Spinal cord (tissue), 9 donors: ENCODE measurements at regions not wholly inside any gene's neighbourhood (a gene's known extent, or its start where the extent isn't known, plus 50 kb on each side); places are given as distances from the start of the nearest gene placed in this dataset.

Source experiments
- DNase-seq, 6 donors: peaks; one replicate each; pipeline versions ENCODE4 v3.0.0 to v3.0.0-alpha.2; 2013 to 2015; ENCODE audit warnings: low spot score in 6 of 6, low read depth in 4 of 6
- H3K27ac ChIP-seq: one replicate; pipeline ENCODE4 v1.5.1; 2013; ENCODE audit warnings: low read depth, low read length, control low read depth
- H3K27me3 ChIP-seq: one replicate; pipeline ENCODE4 v1.6.1; 2013; ENCODE audit warnings: low read length; ENCODE audit not compliant: control insufficient read depth, insufficient read depth
- H3K36me3 ChIP-seq: one replicate; pipeline ENCODE4 v1.6.1; 2013; ENCODE audit warnings: low read length; ENCODE audit not compliant: control insufficient read depth, insufficient read depth
- H3K4me1 ChIP-seq: one replicate; pipeline ENCODE4 v1.6.1; 2013; ENCODE audit warnings: low read length; ENCODE audit not compliant: control insufficient read depth, insufficient read depth
- H3K4me3 ChIP-seq: one replicate; pipeline ENCODE4 v1.5.1; 2013; ENCODE audit warnings: low read depth, low read length, control low read depth
- H3K9me3 ChIP-seq: one replicate; pipeline ENCODE4 v1.6.1; 2013; ENCODE audit warnings: low read length; ENCODE audit not compliant: control insufficient read depth, insufficient read depth
- WGBS: methylation state at CpG from one replicate; pipeline ENCODE4 v1.1.5; 2013; ENCODE audit warnings: missing lambda C conversion rate; ENCODE audit not compliant: insufficient coverage; 5-methylcytosine and 5-hydroxymethylcytosine counted together
- donor health status: healthy.

GRCh38 chr4:124183926-124184325 is 528.6 kb downstream of the ANKRD50 start:
- no peaks in the 10 kb centered on the region for H3K4me1 ChIP-seq

DNA sequence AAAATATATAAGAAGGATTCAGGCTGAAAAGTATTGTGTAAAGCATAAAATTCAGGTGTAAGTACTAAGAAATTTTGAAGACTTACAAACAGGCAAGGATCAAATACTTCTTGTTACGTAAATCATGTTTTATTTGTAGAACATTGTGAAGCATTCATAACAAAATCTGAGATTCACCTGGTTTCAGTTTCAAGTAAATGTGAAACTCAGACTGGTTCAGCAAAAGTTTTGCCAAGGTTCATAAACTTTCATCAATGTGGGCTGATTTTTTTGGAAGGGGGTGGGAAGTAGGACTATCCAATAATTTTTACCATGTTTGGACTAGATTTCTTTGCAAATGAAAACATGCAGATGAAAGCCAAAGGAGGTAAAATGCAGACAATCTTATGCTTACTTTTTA is 527.7 kb downstream of the ANKRD50 start:
- Histone ChIP-seq H3K27me3 (no peaks in the 10 kb centered on the region), H3K4me3 (no peak overlapping the region), H3K9me3 (no peaks in the 10 kb centered on the region), H3K27ac (no peak overlapping the region), H3K36me3 (no peaks in the 10 kb centered on the region), H3K4me1 (no peaks in the 10 kb centered on the region)
- no peak for DNase-seq
- 100% methylated on average over 1 of the region's 1 CpG for WGBS

More at GRCh38 chr4:124183926-124184325, 528.6 kb downstream of the ANKRD50 start:
- Histone ChIP-seq H3K27me3 (no peaks in the 10 kb centered on the region), H3K9me3 (no peaks in the 10 kb centered on the region), H3K27ac (no peak overlapping the region), H3K36me3 (no peaks in the 10 kb centered on the region), H3K4me3 (no peak overlapping the region)
- no peak for DNase-seq

- H3K27me3 ChIP-seq = no peaks in the 10 kb centered on the region
- H3K9me3 ChIP-seq = peaks cover 4% of the 10 kb centered on the region
- no peak overlapping the region for H3K27ac ChIP-seq
- H3K36me3 ChIP-seq = no peaks in the 10 kb centered on the region
- H3K4me1 ChIP-seq = no peaks in the 10 kb centered on the region
- no peak for DNase-seq
- WGBS = no CpG with 5 or more reads among the region's 2 CpGs
- no peak overlapping the region for H3K4me3 ChIP-seq
Measured at GRCh38 chr4:124188595-124188994, 523.9 kb downstream of the ANKRD50 start.

GRCh38 chr4:124189545-124189944 is 523.0 kb downstream of the ANKRD50 start:
- Histone ChIP-seq H3K27me3 (no peaks in the 10 kb centered on the region), H3K36me3 (no peaks in the 10 kb centered on the region), H3K4me1 (no peaks in the 10 kb centered on the region), H3K9me3 (peaks cover 4% of the 10 kb centered on the region), H3K4me3 (no peak overlapping the region), H3K27ac (no peak overlapping the region)
- WGBS = no CpG with 5 or more reads among the region's 1 CpG
- DNase-seq = no peak

- H3K4me1 ChIP-seq = no peaks in the 10 kb centered on the region
- no CpG with 5 or more reads among the region's 1 CpG for WGBS
- no peak for DNase-seq
- H3K27me3 ChIP-seq = no peaks in the 10 kb centered on the region
- H3K27ac ChIP-seq = no peak overlapping the region
- H3K9me3 ChIP-seq = peaks cover 4% of the 10 kb centered on the region
- H3K4me3 ChIP-seq = no peak overlapping the region
- no peaks in the 10 kb centered on the region for H3K36me3 ChIP-seq
Measured at GRCh38 chr4:124191329-124191728, 521.2 kb downstream of the ANKRD50 start.

DNA sequence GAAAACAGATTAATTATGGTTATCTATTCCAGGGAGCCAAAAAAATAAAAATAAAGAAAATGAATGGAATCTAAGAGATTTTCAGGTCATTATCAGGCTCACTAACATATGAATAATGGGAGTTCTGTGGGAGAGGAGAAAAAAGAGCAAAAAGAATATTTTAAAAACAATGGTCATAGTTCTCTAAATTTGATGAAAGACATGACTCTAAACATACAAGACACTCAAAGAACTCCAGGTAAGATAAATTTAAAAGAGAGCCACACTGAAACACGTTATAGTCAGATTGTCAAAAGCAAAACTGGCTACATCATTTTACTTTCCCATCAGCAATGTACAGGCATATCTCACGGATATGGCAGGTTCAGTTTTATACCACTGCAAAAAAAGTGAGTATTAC is 520.0 kb downstream of the ANKRD50 start:
- Histone ChIP-seq H3K36me3 (no peaks in the 10 kb centered on the region), H3K9me3 (peaks cover 4% of the 10 kb centered on the region), H3K27me3 (no peaks in the 10 kb centered on the region), H3K4me3 (no peak overlapping the region), H3K27ac (no peak overlapping the region), H3K4me1 (no peaks in the 10 kb centered on the region)
- WGBS = no CpG with 5 or more reads among the region's 2 CpGs
- DNase-seq = no peak

DNA sequence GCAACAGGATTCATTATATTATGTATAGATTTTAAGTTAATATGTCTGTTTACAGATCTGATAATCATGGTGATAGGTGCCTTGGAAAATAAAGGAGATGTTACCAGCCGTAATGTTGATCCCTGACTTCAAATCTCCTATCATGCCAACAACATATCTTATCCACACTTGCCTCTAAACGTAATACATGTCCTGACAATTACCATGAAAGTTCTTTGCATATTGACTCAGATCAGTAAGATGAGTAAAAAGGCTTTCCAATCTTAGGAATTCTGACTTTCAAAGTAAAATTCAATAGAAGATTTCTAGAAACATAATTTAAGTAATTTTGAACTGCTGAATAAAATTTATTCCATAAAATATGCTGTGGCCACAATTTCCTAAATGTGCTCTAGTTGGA is 513.3 kb downstream of the ANKRD50 start:
- no peak overlapping the region for H3K27ac ChIP-seq
- no peaks in the 10 kb centered on the region for H3K4me1 ChIP-seq
- H3K4me3 ChIP-seq = no peak overlapping the region
- no peak for DNase-seq
- no CpG with 5 or more reads among the region's 2 CpGs for WGBS
- no peaks in the 10 kb centered on the region for H3K27me3 ChIP-seq
- no peaks in the 10 kb centered on the region for H3K9me3 ChIP-seq
- H3K36me3 ChIP-seq = no peaks in the 10 kb centered on the region

DNA sequence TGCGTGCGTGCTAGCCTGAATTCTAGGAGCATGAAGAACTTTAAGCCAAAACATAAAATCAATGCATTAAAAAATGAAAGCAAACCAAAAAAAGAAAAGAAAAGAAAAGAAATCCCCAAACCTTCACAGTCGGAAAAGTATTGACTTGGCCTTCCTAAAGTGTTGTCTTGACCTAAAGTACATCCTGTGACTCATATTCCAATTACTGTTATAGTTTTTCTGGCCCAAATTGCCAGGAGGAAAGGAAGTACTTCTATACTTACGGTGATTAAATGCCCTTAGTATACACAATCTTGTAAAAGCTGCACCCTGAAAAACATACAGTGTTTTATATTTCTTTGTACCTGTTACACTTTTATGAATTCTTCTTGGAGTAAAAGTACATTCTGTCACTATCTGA is 512.8 kb downstream of the ANKRD50 start:
- no peaks in the 10 kb centered on the region for H3K4me1 ChIP-seq
- H3K4me3 ChIP-seq = no peak overlapping the region
- no CpG with 5 or more reads among the region's 4 CpGs for WGBS
- no peak for DNase-seq
- no peak overlapping the region for H3K27ac ChIP-seq
- H3K9me3 ChIP-seq = no peaks in the 10 kb centered on the region
- H3K36me3 ChIP-seq = no peaks in the 10 kb centered on the region
- H3K27me3 ChIP-seq = no peaks in the 10 kb centered on the region

- WGBS = no CpG with 5 or more reads among the region's 1 CpG
- no peak for DNase-seq
- no peaks in the 10 kb centered on the region for H3K9me3 ChIP-seq
- no peaks in the 10 kb centered on the region for H3K27me3 ChIP-seq
- no peak overlapping the region for H3K27ac ChIP-seq
- no peaks in the 10 kb centered on the region for H3K36me3 ChIP-seq
- no peak overlapping the region for H3K4me3 ChIP-seq
- H3K4me1 ChIP-seq = no peaks in the 10 kb centered on the region
Measured at GRCh38 chr4:124201636-124202035, 510.9 kb downstream of the ANKRD50 start.

- Histone ChIP-seq H3K27ac (no peak overlapping the region), H3K9me3 (no peaks in the 10 kb centered on the region), H3K27me3 (no peaks in the 10 kb centered on the region), H3K4me3 (no peak overlapping the region), H3K4me1 (no peaks in the 10 kb centered on the region), H3K36me3 (no peaks in the 10 kb centered on the region)
- no CpG with 5 or more reads among the region's 2 CpGs for WGBS
- no peak for DNase-seq
Measured at GRCh38 chr4:124202099-124202498, 510.4 kb downstream of the ANKRD50 start.
